ENCODE measurements at regions not wholly inside any gene's neighbourhood (a gene's known extent, or its start where the extent isn't known, plus 50 kb on each side); places are given as distances from the start of the nearest gene placed in this dataset.

DNA sequence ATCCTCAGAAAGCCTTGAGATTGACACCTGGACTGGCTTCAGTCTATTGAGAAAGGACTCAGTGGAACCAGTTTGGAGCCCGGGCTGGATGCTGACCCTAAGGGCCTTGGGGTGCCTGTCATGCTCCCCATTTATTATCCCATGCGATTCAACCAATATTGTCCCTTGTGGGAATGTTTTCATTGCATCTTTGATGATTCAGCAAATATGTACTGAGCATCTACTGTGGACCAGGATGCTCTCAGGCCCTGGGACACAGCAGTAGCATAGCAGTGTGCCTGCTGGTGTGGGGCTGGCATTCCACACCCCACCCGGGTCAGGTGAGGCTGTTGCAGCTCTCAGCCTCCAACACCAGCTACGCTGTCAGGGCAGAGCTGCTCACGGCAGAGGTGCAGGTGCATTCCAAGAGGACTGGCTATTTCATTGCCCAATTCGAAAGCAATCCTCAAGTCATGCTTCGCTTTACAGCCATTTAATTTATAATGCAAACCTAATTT, 586.0 kb downstream of the TCERG1L start:
- TF ChIP-seq CTCF (IDR thresholded peaks at IDR 0.05 in 8 of 11, conservative IDR thresholded peaks at IDR 0.05 in 3 of 11) = no peak
- TF ChIP-seq POLR2A (IDR thresholded peaks at IDR 0.05) = no peak
- no peak for TF ChIP-seq POLR2AphosphoS5 (IDR thresholded peaks at IDR 0.05)
